ENCODE measurements at regions not wholly inside any gene's neighbourhood (a gene's known extent, or its start where the extent isn't known, plus 50 kb on each side); places are given as distances from the start of the nearest gene placed in this dataset.

GRCh38 chr4:35952751-35953150 lies 291.6 kb downstream of the ARAP2 start:
- TF ChIP-seq CTCF (IDR thresholded peaks at IDR 0.05) (no peak), POLR2A (IDR thresholded peaks at IDR 0.05) (no peak)
